Ishikawa (cell line): ENCODE measurements at regions not wholly inside any gene's neighbourhood (a gene's known extent, or its start where the extent isn't known, plus 50 kb on each side); places are given as distances from the start of the nearest gene placed in this dataset.

Experiments
- CEBPB ChIP-seq: IDR thresholded peaks from 2 replicates; pipeline ENCODE4 v1.6.1; 2012
- CREB1 ChIP-seq: IDR thresholded peaks from 2 replicates; pipeline ENCODE4 v1.6.1; 2012; ENCODE audit warnings: low read depth
- EGR1 ChIP-seq: IDR thresholded peaks from 2 replicates; pipeline ENCODE4 v1.6.1; 2012
- EP300 ChIP-seq: IDR thresholded peaks from 2 replicates; pipeline ENCODE4 v1.6.1; 2012; ENCODE audit warnings: borderline replicate concordance
- FOXM1 ChIP-seq: IDR thresholded peaks from 2 replicates; pipeline ENCODE4 v1.6.1; 2012; ENCODE audit warnings: low read depth, borderline replicate concordance
- NFIC ChIP-seq: IDR thresholded peaks from 2 replicates; pipeline ENCODE4 v1.6.1; 2012
- RAD21 ChIP-seq: IDR thresholded peaks from 2 replicates; pipeline ENCODE4 v1.6.1; 2012; ENCODE audit warnings: low read depth
- TAF1 ChIP-seq: IDR thresholded peaks from 2 replicates; pipeline ENCODE4 v1.6.1; 2012; ENCODE audit warnings: low read depth, mild to moderate bottlenecking
- TCF12 ChIP-seq: IDR thresholded peaks from 2 replicates; pipeline ENCODE4 v1.6.1; 2012; ENCODE audit warnings: low read depth
- TEAD4 ChIP-seq: IDR thresholded peaks from 2 replicates; pipeline ENCODE4 v1.6.1; 2012
- YY1 ChIP-seq: IDR thresholded peaks from 2 replicates; pipeline ENCODE4 v1.6.1; 2012; ENCODE audit warnings: low read depth
- ZBTB7A ChIP-seq: IDR thresholded peaks from 2 replicates; pipeline ENCODE4 v1.6.1; 2012; ENCODE audit warnings: low read depth
- TF ChIP-seq, protein P1 (sequence below): IDR thresholded peaks from 2 replicates; pipeline ENCODE4 v1.6.1; 2012
- TF ChIP-seq, protein P2 (sequence below): IDR thresholded peaks from 2 replicates; pipeline ENCODE4 v1.6.1; 2012
- TF ChIP-seq, protein P3 (sequence below): IDR thresholded peaks from 2 replicates; pipeline ENCODE4 v1.6.1; 2012; ENCODE audit warnings: low read depth, mild to moderate bottlenecking

DNA sequence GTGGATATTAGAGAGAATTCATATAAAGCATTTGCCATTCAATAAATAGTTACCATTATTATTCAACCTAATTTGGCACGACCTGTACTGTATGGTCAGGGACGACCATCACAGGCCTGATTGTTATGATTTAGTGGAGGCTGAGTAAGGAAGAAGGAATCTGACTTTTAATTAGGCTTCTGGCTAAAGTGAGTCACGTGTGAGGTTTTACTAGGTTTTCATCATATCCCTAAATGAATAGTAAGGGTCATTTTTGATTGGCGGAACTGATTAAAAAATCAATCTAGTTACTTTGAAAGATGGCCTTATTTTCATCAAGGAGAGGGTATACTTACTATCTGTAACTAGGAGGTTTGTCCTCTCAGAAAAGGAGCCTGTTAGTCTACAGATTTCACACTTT is 143.4 kb downstream of the ADCYAP1 start:
- TF ChIP-seq, protein P1, sequence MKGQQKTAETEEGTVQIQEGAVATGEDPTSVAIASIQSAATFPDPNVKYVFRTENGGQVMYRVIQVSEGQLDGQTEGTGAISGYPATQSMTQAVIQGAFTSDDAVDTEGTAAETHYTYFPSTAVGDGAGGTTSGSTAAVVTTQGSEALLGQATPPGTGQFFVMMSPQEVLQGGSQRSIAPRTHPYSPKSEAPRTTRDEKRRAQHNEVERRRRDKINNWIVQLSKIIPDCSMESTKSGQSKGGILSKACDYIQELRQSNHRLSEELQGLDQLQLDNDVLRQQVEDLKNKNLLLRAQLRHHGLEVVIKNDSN = no peak
- TF ChIP-seq TEAD4 (no peak), YY1 (no peak), FOXM1 (no peak), ZBTB7A (no peak), TCF12 (no peak), TAF1 (no peak), CEBPB (no peak), RAD21 (no peak), EP300 (no peak), EGR1 (no peak), CREB1 (no peak), NFIC (no peak)
- TF ChIP-seq, protein P2, sequence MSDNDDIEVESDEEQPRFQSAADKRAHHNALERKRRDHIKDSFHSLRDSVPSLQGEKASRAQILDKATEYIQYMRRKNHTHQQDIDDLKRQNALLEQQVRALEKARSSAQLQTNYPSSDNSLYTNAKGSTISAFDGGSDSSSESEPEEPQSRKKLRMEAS = no peak
- TF ChIP-seq, protein P3, sequence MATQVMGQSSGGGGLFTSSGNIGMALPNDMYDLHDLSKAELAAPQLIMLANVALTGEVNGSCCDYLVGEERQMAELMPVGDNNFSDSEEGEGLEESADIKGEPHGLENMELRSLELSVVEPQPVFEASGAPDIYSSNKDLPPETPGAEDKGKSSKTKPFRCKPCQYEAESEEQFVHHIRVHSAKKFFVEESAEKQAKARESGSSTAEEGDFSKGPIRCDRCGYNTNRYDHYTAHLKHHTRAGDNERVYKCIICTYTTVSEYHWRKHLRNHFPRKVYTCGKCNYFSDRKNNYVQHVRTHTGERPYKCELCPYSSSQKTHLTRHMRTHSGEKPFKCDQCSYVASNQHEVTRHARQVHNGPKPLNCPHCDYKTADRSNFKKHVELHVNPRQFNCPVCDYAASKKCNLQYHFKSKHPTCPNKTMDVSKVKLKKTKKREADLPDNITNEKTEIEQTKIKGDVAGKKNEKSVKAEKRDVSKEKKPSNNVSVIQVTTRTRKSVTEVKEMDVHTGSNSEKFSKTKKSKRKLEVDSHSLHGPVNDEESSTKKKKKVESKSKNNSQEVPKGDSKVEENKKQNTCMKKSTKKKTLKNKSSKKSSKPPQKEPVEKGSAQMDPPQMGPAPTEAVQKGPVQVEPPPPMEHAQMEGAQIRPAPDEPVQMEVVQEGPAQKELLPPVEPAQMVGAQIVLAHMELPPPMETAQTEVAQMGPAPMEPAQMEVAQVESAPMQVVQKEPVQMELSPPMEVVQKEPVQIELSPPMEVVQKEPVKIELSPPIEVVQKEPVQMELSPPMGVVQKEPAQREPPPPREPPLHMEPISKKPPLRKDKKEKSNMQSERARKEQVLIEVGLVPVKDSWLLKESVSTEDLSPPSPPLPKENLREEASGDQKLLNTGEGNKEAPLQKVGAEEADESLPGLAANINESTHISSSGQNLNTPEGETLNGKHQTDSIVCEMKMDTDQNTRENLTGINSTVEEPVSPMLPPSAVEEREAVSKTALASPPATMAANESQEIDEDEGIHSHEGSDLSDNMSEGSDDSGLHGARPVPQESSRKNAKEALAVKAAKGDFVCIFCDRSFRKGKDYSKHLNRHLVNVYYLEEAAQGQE = no peak

DNA sequence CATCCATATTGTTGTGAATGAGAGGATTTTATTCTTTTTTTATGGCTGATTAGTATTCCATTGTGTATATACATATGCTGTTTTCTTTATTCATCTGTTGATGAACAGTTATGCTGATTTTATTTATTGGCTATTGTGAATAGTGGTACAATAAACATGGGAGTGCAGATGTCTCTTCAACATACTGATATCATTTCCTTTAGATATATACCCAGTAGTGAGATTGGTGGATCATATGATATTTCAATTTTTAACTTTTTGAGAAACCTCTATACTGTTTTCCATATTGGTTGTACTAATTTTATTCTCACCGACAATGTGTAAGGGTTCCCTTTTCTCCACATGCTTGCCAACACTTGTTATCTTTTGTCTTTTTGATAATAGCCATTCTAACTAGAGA is 144.5 kb downstream of the ADCYAP1 start:
- TF ChIP-seq EP300 = no peak

DNA sequence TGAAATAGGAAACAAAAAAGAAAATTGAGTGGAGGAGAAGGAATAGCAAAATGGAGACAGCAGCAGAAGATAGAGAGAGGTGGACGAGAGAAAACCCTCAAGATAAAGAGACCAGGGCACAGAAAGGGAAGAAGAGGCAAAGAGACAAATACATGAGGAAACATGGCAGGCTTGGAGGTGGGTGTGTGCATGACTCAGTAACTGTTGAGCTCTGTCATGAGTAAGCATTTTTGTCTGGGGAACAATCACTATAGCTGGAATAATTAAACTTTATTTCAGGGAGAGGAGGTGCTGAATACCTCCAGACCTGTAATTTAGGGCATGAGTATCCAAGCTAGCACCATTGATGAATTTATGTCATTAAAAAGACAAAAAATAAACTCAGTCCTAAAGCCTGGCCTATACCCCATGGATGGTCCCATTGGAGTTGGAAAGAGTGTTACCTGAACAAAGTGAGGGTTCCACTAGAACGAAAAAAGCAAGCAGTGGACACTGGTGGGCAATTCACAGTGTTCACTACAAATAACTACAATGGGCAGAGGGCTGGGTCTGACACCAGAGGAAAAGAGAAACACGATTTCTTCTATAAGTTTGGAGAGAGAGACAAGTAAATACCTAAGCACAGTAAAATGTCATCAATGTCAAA is 145.5 kb downstream of the ADCYAP1 start:
- TF ChIP-seq EP300 = no peak
- no peak for TF ChIP-seq RAD21
- no peak for TF ChIP-seq TAF1
- TF ChIP-seq, protein P3 = no peak
- TF ChIP-seq CEBPB = no peak
- TF ChIP-seq CREB1 = no peak
- no peak for TF ChIP-seq EGR1
- TF ChIP-seq, protein P1 = no peak
- TF ChIP-seq, protein P2 = no peak
- TF ChIP-seq ZBTB7A = no peak

DNA sequence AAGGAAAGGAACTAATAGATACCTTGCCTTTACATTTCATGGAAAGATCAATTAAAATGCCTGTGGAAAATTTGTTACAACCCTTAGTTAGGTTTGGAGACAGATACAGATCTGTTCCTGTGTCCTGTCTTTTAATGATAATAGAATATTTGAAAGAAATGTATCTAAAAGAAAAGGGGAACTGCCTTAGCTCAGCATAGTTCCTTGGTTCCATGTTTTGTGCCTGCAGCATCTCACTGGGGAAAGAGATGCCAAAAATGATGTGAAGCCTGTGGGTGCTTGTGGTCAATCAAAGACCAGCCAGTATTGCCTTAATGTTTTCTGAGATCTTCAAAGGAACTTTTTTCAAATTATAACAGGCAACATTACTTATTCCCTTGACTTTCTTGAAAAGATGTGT is 147.6 kb downstream of the ADCYAP1 start:
- TF ChIP-seq CEBPB (no peak), ZBTB7A (no peak), EGR1 (no peak), RAD21 (no peak), CREB1 (no peak), EP300 (no peak), NFIC (no peak), TEAD4 (no peak), TAF1 (no peak), TCF12 (no peak), FOXM1 (no peak), YY1 (no peak)
- TF ChIP-seq, protein P1 = no peak
- TF ChIP-seq, protein P2 = no peak
- TF ChIP-seq, protein P3 = no peak
